Endothelial cell of umbilical vein (primary cell): ENCODE measurements at regions not wholly inside any gene's neighbourhood (a gene's known extent, or its start where the extent isn't known, plus 50 kb on each side); places are given as distances from the start of the nearest gene placed in this dataset.

ENCODE experiments used
- TF ChIP-seq, protein P1 (sequence below), 2 donors: IDR thresholded peaks; 1 replicate in 1 of 2; 2 replicates in 1 of 2; pipeline ENCODE4 v1.5.1; 2011; ENCODE audit warnings: low read length in 2 of 2, mild to moderate bottlenecking in 2 of 2, moderate library complexity in 2 of 2, control low read depth in 1 of 2, inconsistent platforms in 1 of 2, low read depth in 1 of 2; ENCODE audit not compliant: insufficient read depth in 1 of 2; ENCODE audit errors: extremely low read depth in 1 of 2
- TF ChIP-seq, protein P2 (sequence below): IDR thresholded peaks from 2 replicates; pipeline ENCODE4 v1.6.1; 2011; ENCODE audit not compliant: insufficient read depth, insufficient read length

DNA sequence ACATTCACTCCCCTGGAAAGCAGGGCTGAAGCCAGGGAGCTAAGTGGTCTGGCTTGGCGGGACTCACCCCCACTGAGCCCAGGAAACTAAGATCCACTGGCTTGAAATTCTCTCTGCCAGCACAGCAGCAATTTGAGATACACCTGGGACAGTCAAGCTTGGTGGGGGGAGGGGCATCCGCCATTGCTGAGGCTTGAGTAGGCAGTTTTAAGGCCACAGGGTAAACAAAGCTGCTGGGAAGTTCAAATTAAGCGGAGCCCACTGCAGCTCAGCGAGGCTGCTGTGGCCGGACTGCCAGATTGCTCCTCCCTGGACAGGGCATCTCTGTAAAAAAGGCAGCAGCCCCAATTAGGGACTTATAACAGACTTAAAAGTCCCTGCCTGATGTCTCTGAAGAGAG is 108.2 kb upstream of the FAM13C start:
- TF ChIP-seq, protein P1, sequence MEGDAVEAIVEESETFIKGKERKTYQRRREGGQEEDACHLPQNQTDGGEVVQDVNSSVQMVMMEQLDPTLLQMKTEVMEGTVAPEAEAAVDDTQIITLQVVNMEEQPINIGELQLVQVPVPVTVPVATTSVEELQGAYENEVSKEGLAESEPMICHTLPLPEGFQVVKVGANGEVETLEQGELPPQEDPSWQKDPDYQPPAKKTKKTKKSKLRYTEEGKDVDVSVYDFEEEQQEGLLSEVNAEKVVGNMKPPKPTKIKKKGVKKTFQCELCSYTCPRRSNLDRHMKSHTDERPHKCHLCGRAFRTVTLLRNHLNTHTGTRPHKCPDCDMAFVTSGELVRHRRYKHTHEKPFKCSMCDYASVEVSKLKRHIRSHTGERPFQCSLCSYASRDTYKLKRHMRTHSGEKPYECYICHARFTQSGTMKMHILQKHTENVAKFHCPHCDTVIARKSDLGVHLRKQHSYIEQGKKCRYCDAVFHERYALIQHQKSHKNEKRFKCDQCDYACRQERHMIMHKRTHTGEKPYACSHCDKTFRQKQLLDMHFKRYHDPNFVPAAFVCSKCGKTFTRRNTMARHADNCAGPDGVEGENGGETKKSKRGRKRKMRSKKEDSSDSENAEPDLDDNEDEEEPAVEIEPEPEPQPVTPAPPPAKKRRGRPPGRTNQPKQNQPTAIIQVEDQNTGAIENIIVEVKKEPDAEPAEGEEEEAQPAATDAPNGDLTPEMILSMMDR (IDR thresholded peaks at IDR 0.05; ENCODE audit: extremely low read depth in 1 of 2, insufficient read depth in 1 of 2, low read depth in 1 of 2, low read length in 2 of 2), result no peak
- TF ChIP-seq, protein P2, sequence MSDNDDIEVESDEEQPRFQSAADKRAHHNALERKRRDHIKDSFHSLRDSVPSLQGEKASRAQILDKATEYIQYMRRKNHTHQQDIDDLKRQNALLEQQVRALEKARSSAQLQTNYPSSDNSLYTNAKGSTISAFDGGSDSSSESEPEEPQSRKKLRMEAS, result no peak
